GM12872 (cell line): ENCODE measurements at regions not wholly inside any gene's neighbourhood (a gene's known extent, or its start where the extent isn't known, plus 50 kb on each side); places are given as distances from the start of the nearest gene placed in this dataset.

Source experiments
- TF ChIP-seq, protein P1 (sequence below): IDR thresholded peaks from 3 replicates; pipeline ENCODE4 v1.5.1; 2011; ENCODE audit warnings: low read depth, mild to moderate bottlenecking, low read length, moderate library complexity; ENCODE audit not compliant: insufficient read depth

DNA sequence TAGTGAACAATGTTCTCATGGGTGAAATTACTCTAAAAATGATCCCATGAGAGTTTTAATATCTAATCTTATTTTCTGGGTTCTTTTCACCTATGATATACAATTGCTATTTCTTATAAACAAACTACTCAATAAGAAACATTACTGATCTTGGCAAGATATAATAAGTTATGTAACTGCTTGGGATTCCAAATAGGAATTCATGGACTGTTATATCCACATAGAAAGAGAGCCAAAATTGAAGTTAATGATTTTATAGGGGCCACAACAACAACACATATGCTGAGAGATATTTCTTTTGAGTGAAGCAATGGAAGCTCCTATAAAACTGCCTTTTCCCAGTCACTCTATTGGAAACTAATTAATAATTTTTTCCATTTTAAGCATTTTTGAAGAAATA lies 90.4 kb upstream of the TLL1 start:
- TF ChIP-seq, protein P1, sequence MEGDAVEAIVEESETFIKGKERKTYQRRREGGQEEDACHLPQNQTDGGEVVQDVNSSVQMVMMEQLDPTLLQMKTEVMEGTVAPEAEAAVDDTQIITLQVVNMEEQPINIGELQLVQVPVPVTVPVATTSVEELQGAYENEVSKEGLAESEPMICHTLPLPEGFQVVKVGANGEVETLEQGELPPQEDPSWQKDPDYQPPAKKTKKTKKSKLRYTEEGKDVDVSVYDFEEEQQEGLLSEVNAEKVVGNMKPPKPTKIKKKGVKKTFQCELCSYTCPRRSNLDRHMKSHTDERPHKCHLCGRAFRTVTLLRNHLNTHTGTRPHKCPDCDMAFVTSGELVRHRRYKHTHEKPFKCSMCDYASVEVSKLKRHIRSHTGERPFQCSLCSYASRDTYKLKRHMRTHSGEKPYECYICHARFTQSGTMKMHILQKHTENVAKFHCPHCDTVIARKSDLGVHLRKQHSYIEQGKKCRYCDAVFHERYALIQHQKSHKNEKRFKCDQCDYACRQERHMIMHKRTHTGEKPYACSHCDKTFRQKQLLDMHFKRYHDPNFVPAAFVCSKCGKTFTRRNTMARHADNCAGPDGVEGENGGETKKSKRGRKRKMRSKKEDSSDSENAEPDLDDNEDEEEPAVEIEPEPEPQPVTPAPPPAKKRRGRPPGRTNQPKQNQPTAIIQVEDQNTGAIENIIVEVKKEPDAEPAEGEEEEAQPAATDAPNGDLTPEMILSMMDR = no peak

DNA sequence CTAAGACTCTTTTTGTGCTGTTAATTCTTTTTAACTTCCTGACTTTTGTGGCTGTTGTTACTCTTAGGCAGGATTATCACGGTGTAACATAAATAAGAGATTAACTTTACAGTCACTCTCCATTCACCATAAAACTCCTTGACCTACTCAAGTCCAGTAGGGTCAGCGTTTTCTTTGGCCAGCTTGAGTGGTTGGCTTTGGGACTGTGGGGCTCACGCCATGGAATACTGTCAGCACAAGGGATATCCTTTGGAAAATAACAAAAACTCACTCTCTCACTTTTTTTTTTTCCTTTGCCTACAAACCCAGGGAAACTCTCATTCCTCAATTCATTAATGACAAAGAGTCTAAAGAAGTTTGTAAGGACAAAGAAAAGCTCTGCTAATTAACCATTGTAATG lies 89.4 kb upstream of the TLL1 start:
- TF ChIP-seq, protein P1 = no peak

DNA sequence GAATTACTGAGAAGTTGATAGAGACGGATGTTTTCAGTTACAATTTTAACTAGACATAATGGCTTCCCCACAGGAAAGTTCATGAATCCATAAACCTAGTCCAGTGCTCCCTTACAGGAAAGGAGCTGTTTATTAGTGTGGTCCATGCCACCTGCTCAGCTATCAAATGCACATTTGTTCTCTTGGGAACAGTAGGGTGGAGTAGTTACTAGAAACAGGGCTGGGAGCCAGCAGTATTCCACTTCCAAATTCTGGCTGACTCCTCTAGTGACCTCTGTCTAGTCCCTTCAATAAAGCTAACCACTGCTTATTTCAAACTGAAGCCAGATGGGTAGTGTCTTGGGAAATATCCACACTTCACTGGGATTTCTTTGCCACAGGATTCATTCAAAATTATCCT lies 88.4 kb upstream of the TLL1 start:
- TF ChIP-seq, protein P1 = no peak

DNA sequence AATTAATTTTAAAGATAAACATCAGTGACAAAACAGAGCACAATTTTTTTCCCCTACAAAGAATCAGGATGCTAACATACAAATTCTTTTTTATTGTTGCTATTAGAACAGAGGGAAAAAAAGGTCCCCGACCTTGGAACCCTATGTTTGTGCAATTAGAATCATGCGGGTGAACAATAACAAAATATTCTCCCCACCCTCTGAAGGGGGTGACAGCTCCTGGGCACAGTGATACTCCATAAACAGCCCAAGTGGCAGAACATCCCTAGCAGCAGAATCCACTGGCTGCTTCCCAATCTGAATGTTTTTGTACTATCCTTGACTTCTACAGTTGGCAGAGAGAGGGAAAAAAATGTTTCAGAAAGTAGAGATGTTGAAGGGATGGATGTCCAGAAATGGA lies 87.7 kb upstream of the TLL1 start:
- TF ChIP-seq, protein P1 = no peak

DNA sequence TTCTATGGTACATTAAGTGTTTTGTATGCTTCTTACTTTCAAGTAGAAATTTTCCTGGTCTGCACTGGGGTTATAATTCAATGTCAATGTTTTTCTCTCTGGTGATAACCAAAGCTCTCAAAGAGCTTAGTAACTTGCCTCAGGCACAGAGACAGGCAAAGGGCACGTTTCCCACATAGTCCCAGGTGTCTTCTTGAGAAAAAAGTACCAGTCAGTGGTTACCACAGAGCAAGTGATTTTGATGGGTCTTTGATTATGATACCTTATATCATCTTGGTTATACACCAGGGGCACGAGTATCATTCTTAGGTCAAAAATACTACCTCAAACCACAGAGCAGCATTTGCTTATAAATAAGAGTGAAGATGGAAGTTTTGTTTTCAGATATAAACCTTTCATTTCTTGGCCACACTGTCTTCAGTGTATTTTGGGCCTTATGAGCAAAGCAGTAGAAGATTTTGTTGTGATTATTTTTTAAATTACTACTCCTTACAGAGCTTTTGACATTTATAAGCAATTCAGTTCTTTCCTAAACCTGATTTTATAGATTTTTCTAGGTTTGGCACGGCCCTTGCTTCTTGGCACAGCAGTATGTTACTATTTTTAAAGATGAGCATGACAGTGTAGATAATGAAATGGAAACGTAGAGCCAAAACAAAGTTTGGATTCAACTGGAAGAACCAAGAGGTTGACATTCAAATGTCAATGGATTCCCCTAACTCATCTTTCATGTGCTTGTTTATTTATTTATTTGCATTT lies 85.3 kb upstream of the TLL1 start:
- TF ChIP-seq, protein P1 = no peak

- TF ChIP-seq, protein P1 = no peak
Measured at GRCh38 chr4:165788686-165789463, 84.2 kb upstream of the TLL1 start.

GRCh38 chr4:165793236-165793635 lies 79.8 kb upstream of the TLL1 start:
- TF ChIP-seq, protein P1 = no peak
